Globus pallidus (tissue), 1 donor: ENCODE measurements at regions not wholly inside any gene's neighbourhood (a gene's known extent, or its start where the extent isn't known, plus 50 kb on each side); places are given as distances from the start of the nearest gene placed in this dataset.

ENCODE experiments used
- DNase-seq: peaks from one replicate; pipeline ENCODE4 v3.0.0-alpha.2; 2015; ENCODE audit warnings: low spot score

- no peak for DNase-seq
Observed at GRCh38 chr14:101706509-101707067, 54.9 kb upstream of the PPP2R5C start.

GRCh38 chr14:101707068-101707842 lies 54.3 kb upstream of the PPP2R5C start:
- DNase-seq = peak; percentile 68

- no peak for DNase-seq
Observed at GRCh38 chr14:101707863-101708620, 53.5 kb upstream of the PPP2R5C start.

GRCh38 chr14:101708853-101709532 lies 52.5 kb upstream of the PPP2R5C start:
- DNase-seq = no peak

- no peak for DNase-seq
Observed at GRCh38 chr14:101709533-101709881, 52.0 kb upstream of the PPP2R5C start.

GRCh38 chr14:101709962-101710931 lies 51.3 kb upstream of the PPP2R5C start:
- DNase-seq = no peak

- DNase-seq = no peak
Observed at GRCh38 chr14:101711041-101711856, 50.3 kb upstream of the PPP2R5C start.
